ENCODE measurements at regions not wholly inside any gene's neighbourhood (a gene's known extent, or its start where the extent isn't known, plus 50 kb on each side); places are given as distances from the start of the nearest gene placed in this dataset.

DNA sequence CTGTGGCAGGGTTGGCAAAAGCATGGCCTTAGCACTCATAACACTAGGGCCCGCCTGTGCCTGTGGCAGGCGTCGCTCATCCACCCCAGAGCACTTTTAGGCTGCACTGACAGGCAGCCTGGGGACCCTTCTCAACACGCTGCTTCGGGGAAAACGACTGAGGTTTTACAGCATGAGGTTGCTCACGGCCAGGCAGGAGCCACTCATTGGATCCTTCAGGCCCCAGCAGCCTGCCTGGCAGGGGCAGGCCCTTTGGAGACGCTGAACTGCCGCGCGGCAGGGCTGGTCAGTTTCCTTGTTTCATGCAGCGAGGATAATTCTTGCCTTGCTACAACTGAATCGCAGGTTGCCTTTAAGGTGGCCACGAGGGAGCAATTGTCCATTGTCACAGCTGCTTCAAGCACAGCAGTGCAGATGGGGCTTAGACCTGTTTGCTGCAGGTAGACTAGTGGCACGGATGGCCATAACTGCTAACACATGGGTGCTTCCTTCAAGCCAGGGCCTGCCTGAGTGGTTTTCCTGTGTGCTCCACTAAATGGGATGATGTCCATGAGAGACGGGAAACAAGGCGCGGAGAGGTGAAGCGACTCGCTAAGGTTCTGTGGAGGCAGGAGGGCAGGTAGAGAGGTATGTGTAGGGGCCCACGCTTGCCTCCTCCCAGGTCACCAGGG, 49.9 kb upstream of the HS6ST1 start:
- TF ChIP-seq, protein P1, sequence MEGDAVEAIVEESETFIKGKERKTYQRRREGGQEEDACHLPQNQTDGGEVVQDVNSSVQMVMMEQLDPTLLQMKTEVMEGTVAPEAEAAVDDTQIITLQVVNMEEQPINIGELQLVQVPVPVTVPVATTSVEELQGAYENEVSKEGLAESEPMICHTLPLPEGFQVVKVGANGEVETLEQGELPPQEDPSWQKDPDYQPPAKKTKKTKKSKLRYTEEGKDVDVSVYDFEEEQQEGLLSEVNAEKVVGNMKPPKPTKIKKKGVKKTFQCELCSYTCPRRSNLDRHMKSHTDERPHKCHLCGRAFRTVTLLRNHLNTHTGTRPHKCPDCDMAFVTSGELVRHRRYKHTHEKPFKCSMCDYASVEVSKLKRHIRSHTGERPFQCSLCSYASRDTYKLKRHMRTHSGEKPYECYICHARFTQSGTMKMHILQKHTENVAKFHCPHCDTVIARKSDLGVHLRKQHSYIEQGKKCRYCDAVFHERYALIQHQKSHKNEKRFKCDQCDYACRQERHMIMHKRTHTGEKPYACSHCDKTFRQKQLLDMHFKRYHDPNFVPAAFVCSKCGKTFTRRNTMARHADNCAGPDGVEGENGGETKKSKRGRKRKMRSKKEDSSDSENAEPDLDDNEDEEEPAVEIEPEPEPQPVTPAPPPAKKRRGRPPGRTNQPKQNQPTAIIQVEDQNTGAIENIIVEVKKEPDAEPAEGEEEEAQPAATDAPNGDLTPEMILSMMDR (IDR thresholded peaks at IDR 0.05; ENCODE audit: insufficient read depth, low read depth, low read length): no peak
- DNase-seq (ENCODE audit: low read depth): no peak
- no peak overlapping the region for H3K4me3 ChIP-seq (ENCODE audit: low read depth, low read length)

DNA sequence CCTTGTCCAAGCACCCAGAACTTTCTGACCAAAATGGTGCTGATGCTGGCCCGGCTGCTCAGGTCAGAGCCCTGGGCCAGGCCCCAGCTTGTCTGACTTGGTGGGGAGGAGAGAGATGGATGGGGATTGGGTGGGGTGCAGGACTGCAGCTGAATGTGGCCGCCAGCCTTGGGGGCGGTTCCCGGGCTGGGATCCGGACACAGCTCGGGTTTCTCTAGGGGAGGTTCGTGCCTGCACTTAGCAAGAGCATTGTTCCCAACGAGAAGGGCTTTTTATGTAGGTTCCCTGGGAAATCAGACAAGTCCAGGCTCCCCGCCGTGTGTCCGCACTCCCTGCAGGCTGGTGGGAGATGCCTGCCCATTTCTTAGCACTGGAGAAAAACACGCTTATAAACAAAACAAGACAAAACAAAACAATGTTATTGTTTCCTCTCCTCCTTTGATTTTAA, 50.5 kb upstream of the HS6ST1 start:
- H3K4me3 ChIP-seq (ENCODE audit: low read depth, low read length): no peak overlapping the region
- TF ChIP-seq, protein P1 (IDR thresholded peaks at IDR 0.05; ENCODE audit: insufficient read depth, low read depth, low read length): no peak
- DNase-seq (ENCODE audit: low read depth): peak; percentile 38

- no peak overlapping the region for H3K4me3 ChIP-seq (ENCODE audit: low read depth, low read length)
- TF ChIP-seq, protein P1 (IDR thresholded peaks at IDR 0.05; ENCODE audit: insufficient read depth, low read depth, low read length): no peak
- DNase-seq (ENCODE audit: low read depth): no peak
These were observed 51.2 kb upstream of the HS6ST1 start for GRCh38 chr2:128369602-128370467.

- no peak for DNase-seq (ENCODE audit: low read depth)
- no peak overlapping the region for H3K4me3 ChIP-seq (ENCODE audit: low read depth, low read length)
- TF ChIP-seq, protein P1 (IDR thresholded peaks at IDR 0.05; ENCODE audit: insufficient read depth, low read depth, low read length): no peak
These were observed 52.0 kb upstream of the HS6ST1 start for GRCh38 chr2:128370468-128371247.

- DNase-seq (ENCODE audit: low read depth): no peak
- H3K4me3 ChIP-seq (ENCODE audit: low read depth, low read length): no peak overlapping the region
- TF ChIP-seq, protein P1 (IDR thresholded peaks at IDR 0.05; ENCODE audit: insufficient read depth, low read depth, low read length): no peak
These were observed 52.6 kb upstream of the HS6ST1 start for GRCh38 chr2:128371248-128371630.

DNA sequence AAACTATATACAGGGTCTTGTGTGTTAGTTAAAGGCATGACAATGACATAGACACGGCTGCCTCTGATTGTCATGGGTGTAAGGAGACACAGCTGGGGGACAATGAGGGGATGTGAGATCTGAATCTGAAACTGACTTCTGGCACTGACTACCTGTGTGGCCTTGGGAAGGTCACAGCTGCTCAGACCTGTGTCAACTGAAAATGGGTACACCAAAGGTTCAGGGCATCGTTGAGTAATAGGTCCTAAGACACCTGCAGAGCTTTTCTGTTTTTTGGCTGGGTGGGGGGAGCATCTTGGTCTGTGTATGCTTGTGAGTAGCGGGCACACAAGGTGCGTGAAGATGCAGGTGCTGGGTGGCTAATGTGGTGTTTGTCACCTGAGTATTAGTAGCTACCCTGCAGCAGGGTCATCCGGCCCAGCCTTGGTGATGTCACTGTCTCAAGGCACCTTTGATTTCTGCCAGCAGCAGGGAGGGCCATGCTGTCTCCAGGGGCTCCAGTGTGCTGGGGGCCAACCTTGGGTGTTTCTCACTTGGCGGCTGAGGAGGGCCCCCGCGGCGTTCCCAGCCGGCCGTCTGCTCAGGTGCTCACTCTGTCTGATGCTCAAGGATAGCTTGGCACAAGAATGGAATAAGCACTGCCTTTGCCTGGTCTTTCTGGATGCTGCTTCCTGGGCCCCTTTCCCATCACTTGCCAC, 53.1 kb upstream of the HS6ST1 start:
- H3K4me3 ChIP-seq (ENCODE audit: low read depth, low read length): no peak overlapping the region
- TF ChIP-seq, protein P1 (IDR thresholded peaks at IDR 0.05; ENCODE audit: insufficient read depth, low read depth, low read length): no peak
- DNase-seq (ENCODE audit: low read depth): no peak

Measured in fibroblast of villous mesenchyme (primary cell).